Liver (tissue), 8 donors: ENCODE measurements at regions not wholly inside any gene's neighbourhood (a gene's known extent, or its start where the extent isn't known, plus 50 kb on each side); places are given as distances from the start of the nearest gene placed in this dataset.

Experiments used
- DNase-seq: peaks from one replicate; pipeline ENCODE4 v3.0.0-alpha.2; 2017; ENCODE audit warnings: low spot score
- H3K27ac ChIP-seq, 2 donors: one replicate each; pipeline ENCODE4 v1.7.0; 2013; ENCODE audit warnings: inconsistent platforms in 2 of 2, low read length in 2 of 2, control low read depth in 1 of 2, low read depth in 1 of 2, mild to moderate bottlenecking in 1 of 2
- H3K27me3 ChIP-seq, 4 donors: one replicate each; pipeline versions ENCODE4 v1.6.1 to v1.7.0; 2013; ENCODE audit warnings: low read length in 3 of 4, inconsistent platforms in 1 of 4, mild to moderate bottlenecking in 1 of 4, moderate library complexity in 1 of 4; ENCODE audit not compliant: control insufficient read depth in 4 of 4, insufficient read depth in 4 of 4
- H3K36me3 ChIP-seq, 4 donors: one replicate each; pipeline versions ENCODE4 v1.6.1 to v1.7.0; 2013; ENCODE audit warnings: low read length in 3 of 4, mild to moderate bottlenecking in 3 of 4, low read depth in 1 of 4, moderate library complexity in 1 of 4; ENCODE audit not compliant: control insufficient read depth in 4 of 4, insufficient read depth in 3 of 4
- H3K4me1 ChIP-seq, 4 donors: one replicate each; pipeline versions ENCODE4 v1.6.1 to v1.7.0; 2013; ENCODE audit warnings: low read length in 3 of 4, mild to moderate bottlenecking in 3 of 4, moderate library complexity in 1 of 4; ENCODE audit not compliant: control insufficient read depth in 4 of 4, insufficient read depth in 4 of 4
- H3K4me3 ChIP-seq, 3 donors: one replicate each; pipeline versions ENCODE4 v1.6.1 to v1.7.0; 2013; ENCODE audit warnings: low read length in 3 of 3, control low read depth in 1 of 3, low read depth in 1 of 3, mild to moderate bottlenecking in 1 of 3
- H3K9ac ChIP-seq, 2 donors: one replicate each; pipeline ENCODE4 v1.7.0; 2013; ENCODE audit warnings: low read length in 2 of 2, mild to moderate bottlenecking in 2 of 2, moderate library complexity in 2 of 2, control low read depth in 1 of 2, low read depth in 1 of 2
- H3K9me3 ChIP-seq, 4 donors: one replicate each; pipeline versions ENCODE4 v1.6.1 to v1.7.0; 2013; ENCODE audit warnings: low read length in 3 of 4; ENCODE audit not compliant: control insufficient read depth in 4 of 4
- ATF3 ChIP-seq: IDR thresholded peaks from 2 replicates; pipeline ENCODE4 v1.6.1; 2016; ENCODE audit warnings: antibody characterized with exemption
- CTCF ChIP-seq: fragments of 150-350 bp; IDR thresholded peaks from 2 replicates; pipeline ENCODE4 v1.5.1; 2017; ENCODE audit warnings: improper control_type of control experiment, low read depth, low read length; ENCODE audit not compliant: missing input control
- EGR1 ChIP-seq, 2 donors: IDR thresholded peaks; 2 replicates each; pipeline ENCODE4 v1.6.1; 2016 to 2018; ENCODE audit warnings: antibody characterized with exemption in 2 of 2, low read depth in 2 of 2
- FOXA1 ChIP-seq: IDR thresholded peaks from 2 replicates; pipeline ENCODE4 v1.6.1; 2016; ENCODE audit warnings: antibody characterized with exemption
- FOXA2 ChIP-seq: IDR thresholded peaks from 2 replicates; pipeline ENCODE4 v1.6.1; 2016; ENCODE audit warnings: antibody characterized with exemption
- GABPA ChIP-seq, 2 donors: IDR thresholded peaks in 1 of 2; conservative IDR thresholded peaks in 1 of 2; 2 replicates each; pipeline ENCODE4 v1.6.1; 2016; ENCODE audit warnings: antibody characterized with exemption in 2 of 2, mild to moderate bottlenecking in 1 of 2, moderate library complexity in 1 of 2
- HNF4A ChIP-seq, 2 donors: conservative IDR thresholded peaks; 2 replicates each; pipeline ENCODE4 v1.6.1; 2016; ENCODE audit warnings: antibody characterized with exemption in 2 of 2, mild to moderate bottlenecking in 2 of 2
- HNF4G ChIP-seq: IDR thresholded peaks from 2 replicates; pipeline ENCODE4 v1.6.1; 2016; ENCODE audit warnings: antibody characterized with exemption
- JUND ChIP-seq, 2 donors: IDR thresholded peaks; 2 replicates each; pipeline ENCODE4 v1.6.1; 2016; ENCODE audit warnings: antibody characterized with exemption in 2 of 2
- MAX ChIP-seq: IDR thresholded peaks from 2 replicates; pipeline ENCODE4 v1.6.1; 2016; ENCODE audit warnings: antibody characterized with exemption
- NR2F2 ChIP-seq: IDR thresholded peaks from 2 replicates; pipeline ENCODE4 v1.6.1; 2016; ENCODE audit warnings: antibody characterized with exemption
- RAD21 ChIP-seq, 2 donors: IDR thresholded peaks; 2 replicates each; pipeline ENCODE4 v1.6.1; 2016; ENCODE audit warnings: antibody characterized with exemption in 2 of 2, mild to moderate bottlenecking in 2 of 2
- REST ChIP-seq: IDR thresholded peaks from 2 replicates; pipeline ENCODE4 v1.6.1; 2016; ENCODE audit warnings: antibody characterized with exemption, mild to moderate bottlenecking
- RXRA ChIP-seq, 2 donors: IDR thresholded peaks; 2 replicates each; pipeline ENCODE4 v1.6.1; 2017 to 2018; ENCODE audit warnings: antibody characterized with exemption in 2 of 2, mild to moderate bottlenecking in 1 of 2
- SP1 ChIP-seq: IDR thresholded peaks from 2 replicates; pipeline ENCODE4 v1.6.1; 2018; ENCODE audit warnings: antibody characterized with exemption, mild to moderate bottlenecking
- TAF1 ChIP-seq: conservative IDR thresholded peaks from 2 replicates; pipeline ENCODE4 v1.6.1; 2016; ENCODE audit warnings: antibody characterized with exemption, mild to moderate bottlenecking
- YY1 ChIP-seq: IDR thresholded peaks from 2 replicates; pipeline ENCODE4 v1.6.1; 2016; ENCODE audit warnings: antibody characterized with exemption, mild to moderate bottlenecking
- ZBTB33 ChIP-seq: IDR thresholded peaks from 2 replicates; pipeline ENCODE4 v1.6.1; 2016; ENCODE audit warnings: antibody characterized with exemption
- WGBS: extraction: QIAGEN DNeasy Blood & Tissue Kit; methylation state at CpG from one replicate; pipeline ENCODE4 v1.1.7; 2013; 5-methylcytosine and 5-hydroxymethylcytosine counted together
- donor health status: healthy.
- donor health status: healthy.
- donor health status: healthy.
- donor health status: healthy.
- donor health status: healthy.

- no peak overlapping the region for H3K9ac ChIP-seq
- H3K9me3 ChIP-seq = no peaks in the 10 kb centered on the region
- TF ChIP-seq FOXA1 (no peak), EGR1 (IDR thresholded peaks at IDR 0.05; ENCODE audit: low read depth in 2 of 2) (no peak), SP1 (no peak), FOXA2 (no peak), REST (no peak), HNF4A (conservative IDR thresholded peaks at IDR 0.05) (no peak), JUND (IDR thresholded peaks at IDR 0.05) (no peak), TAF1 (no peak), ZBTB33 (no peak), YY1 (no peak), MAX (no peak), NR2F2 (no peak), GABPA (IDR thresholded peaks at IDR 0.05 in 1 of 2, conservative IDR thresholded peaks at IDR 0.05 in 1 of 2) (no peak), ATF3 (no peak), HNF4G (no peak), RAD21 (IDR thresholded peaks at IDR 0.05) (no peak), CTCF (no peak), RXRA (IDR thresholded peaks at IDR 0.05) (no peak)
- H3K36me3 ChIP-seq = no peaks in the 10 kb centered on the region
- no peaks in the 10 kb centered on the region for H3K4me1 ChIP-seq
- no peak for DNase-seq
- H3K4me3 ChIP-seq = no peak overlapping the region
- H3K27ac ChIP-seq = no peak overlapping the region
- 90% methylated on average over 2 of the region's 2 CpGs for WGBS
- no peaks in the 10 kb centered on the region for H3K27me3 ChIP-seq
Measured at GRCh38 chr2:22340716-22341115, 1044.3 kb upstream of the KLHL29 start.

GRCh38 chr2:22347306-22347705 is 1037.7 kb upstream of the KLHL29 start:
- H3K36me3 ChIP-seq = no peaks in the 10 kb centered on the region
- WGBS = 85% methylated on average over 2 of the region's 2 CpGs
- H3K27ac ChIP-seq = no peak overlapping the region
- no peak overlapping the region for H3K9ac ChIP-seq
- H3K27me3 ChIP-seq = no peaks in the 10 kb centered on the region
- no peak for DNase-seq
- no peaks in the 10 kb centered on the region for H3K9me3 ChIP-seq
- no peaks in the 10 kb centered on the region for H3K4me1 ChIP-seq
- no peak overlapping the region for H3K4me3 ChIP-seq
- TF ChIP-seq SP1 (no peak), EGR1 (IDR thresholded peaks at IDR 0.05; ENCODE audit: low read depth in 2 of 2) (no peak), NR2F2 (no peak), REST (no peak), HNF4G (no peak), HNF4A (conservative IDR thresholded peaks at IDR 0.05) (no peak), JUND (IDR thresholded peaks at IDR 0.05) (no peak), MAX (no peak), RAD21 (IDR thresholded peaks at IDR 0.05) (no peak), YY1 (no peak), RXRA (IDR thresholded peaks at IDR 0.05) (no peak), TAF1 (no peak), CTCF (no peak), FOXA2 (no peak)
